ENCODE measurements at regions not wholly inside any gene's neighbourhood (a gene's known extent, or its start where the extent isn't known, plus 50 kb on each side); places are given as distances from the start of the nearest gene placed in this dataset.

- no peak; the same call in 1 of the 2 replicates for TF ChIP-seq CTCF (IDR thresholded peaks at IDR 0.05)
- no peak for TF ChIP-seq MXI1 (IDR thresholded peaks at IDR 0.05; ENCODE audit: low read depth, low read length)
Observed at GRCh38 chr13:61255040-61255796, 160.4 kb downstream of the PCDH20 start.

Measured in SK-N-SH (cell line).